Activated CD8-positive, alpha-beta memory T cell treated with anti-CD3 and anti-CD28 coated beads, Interleukin-2, amount 50 U/mL, for 48 hours (primary cell): ENCODE measurements at regions not wholly inside any gene's neighbourhood (a gene's known extent, or its start where the extent isn't known, plus 50 kb on each side); places are given as distances from the start of the nearest gene placed in this dataset.

Experiments
- DNase-seq: peaks from one replicate; pipeline ENCODE4 v3.0.0-alpha.2; 2020

DNA sequence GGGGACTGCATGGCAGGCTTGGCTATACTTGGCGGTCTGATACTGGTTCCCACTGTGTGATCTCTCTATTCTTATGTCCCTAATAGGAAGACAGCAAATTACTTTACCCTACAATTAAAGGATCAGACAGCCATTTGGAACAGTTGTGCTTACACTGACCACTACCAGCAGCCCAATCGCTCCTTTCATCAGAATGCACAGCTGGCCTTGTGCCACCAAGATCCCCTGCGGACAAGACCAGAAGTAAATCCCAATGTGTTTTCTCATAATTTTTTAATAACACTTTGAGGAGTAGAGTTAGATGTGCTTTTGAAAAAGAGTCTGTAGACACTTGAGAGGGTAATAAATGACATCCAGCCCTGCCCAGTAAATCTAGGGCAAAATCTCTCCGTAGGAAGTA lies 297.2 kb upstream of the ZNF32 start:
- DNase-seq = no peak

DNA sequence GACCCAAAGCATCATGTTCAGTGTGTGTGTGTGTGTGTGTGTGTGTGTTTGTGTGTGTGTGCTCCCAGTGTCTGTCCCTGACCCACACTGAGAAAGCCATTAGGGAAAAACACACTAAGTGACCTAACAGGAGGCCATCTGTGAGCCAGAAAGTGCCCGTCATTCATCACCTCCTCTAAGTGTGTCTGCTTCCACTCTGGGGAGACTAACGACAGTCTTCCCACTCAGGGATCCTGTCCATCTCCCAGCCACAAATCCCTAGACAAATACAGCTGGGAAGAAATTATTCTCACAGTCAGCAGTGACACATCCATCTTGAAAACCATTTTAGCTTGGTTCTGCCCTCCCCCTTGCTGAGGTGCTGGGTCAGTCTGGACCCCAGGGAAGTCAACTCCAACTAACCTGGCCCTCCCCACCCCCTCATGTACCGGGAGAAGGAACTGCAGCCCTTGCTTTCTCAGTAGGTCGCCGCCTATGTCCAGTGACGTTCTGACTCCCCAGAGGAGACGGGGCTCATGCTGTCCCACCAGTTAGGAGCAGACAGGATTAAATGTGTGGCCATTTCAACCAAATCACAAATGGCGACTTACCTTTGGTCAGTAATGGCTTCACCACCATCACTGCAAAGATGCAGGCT lies 296.5 kb upstream of the ZNF32 start:
- DNase-seq = peak; percentile 13

DNA sequence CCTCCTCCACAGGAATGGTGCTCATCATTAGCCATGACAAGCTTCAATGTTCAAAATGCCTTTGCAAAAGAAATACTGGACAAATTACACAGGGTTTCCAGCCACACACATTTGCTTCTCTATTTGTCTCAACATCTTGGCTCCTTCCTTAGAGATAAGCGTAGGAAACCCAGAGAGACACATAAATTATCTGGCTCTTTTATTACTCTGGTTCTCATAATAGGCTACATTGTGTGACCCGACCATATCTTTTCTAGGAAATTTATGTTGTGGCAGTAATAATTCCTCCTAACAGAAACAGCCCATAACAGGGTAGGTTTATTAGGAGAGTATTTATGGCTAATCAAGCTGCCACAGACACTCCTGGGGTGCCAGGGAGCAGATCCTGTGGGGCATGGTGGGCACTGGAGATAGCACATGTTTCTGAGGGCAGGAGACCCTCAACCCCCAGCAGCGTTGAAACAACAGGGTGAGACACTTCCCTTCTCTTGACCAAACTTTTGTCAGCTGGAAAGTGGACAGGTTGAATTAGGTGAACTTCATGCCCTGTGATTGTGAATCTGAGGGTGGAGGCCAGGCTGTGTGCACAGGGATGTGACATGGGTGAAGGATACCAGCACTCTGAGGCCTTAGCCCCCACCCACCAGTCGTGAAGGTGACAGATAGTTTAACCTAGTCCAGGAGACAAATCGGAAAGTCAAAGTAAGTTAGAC lies 295.9 kb upstream of the ZNF32 start:
- peak; percentile 12 for DNase-seq

DNA sequence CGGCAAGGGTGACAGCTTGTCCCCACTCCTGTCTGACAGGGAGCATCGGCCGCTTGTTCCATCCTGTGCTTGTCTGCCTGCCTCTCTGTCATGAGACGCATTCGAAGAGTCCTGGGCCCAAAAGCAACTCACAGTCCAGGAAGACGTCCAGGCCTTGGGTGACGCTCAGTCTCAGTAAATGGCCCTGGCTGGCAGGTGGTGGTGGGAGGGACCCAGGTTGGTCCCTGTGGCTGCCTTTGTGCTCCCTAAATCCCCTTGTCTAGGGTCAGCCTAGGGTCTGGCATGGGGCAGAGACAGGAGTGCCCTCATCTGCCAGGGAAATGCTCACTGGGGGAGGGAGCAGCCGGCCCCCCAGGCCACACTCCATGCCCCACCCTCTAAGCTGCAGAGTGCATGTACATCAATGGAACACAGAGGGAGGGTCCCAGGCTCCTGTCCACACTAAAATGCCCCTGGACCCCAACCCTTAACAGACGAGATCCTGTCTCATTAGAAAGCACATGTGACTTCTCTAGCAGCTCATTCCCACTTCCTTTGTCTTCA lies 295.2 kb upstream of the ZNF32 start:
- DNase-seq = peak; percentile 29

DNA sequence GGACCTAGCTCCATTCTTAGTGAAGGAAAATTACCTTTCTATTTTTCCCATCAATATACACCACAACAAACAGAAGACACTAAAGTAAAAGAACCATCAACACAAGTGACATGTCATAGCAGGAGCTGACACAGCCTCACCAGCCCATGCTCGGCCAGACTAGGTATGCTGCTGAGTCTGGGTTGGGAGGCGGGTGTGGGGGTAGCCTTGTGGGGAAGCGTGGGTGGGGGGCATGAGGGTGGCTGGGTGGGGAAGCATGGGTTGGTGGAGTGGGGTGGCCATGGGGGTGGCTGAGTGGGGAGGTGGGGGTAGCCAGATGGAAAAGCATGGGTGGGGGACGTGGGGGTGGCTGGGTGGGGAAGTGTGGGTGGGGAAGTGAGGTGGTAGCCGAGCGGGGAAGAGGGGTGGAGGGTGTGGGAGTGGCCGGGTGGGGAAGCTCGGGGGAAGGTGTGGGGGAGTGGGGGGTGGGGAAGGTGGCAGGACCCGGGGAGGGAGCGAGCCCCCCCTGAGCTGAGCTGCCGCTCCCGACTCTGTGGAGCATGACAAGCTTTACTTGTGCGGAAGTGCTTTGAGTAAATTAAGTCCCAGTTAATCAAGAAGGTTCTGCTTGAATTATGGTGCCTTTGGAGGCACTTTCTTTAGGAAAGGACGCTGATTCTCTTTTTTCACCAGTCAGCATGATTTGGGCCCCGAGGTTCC lies 294.6 kb upstream of the ZNF32 start:
- DNase-seq = peak; percentile 40

DNA sequence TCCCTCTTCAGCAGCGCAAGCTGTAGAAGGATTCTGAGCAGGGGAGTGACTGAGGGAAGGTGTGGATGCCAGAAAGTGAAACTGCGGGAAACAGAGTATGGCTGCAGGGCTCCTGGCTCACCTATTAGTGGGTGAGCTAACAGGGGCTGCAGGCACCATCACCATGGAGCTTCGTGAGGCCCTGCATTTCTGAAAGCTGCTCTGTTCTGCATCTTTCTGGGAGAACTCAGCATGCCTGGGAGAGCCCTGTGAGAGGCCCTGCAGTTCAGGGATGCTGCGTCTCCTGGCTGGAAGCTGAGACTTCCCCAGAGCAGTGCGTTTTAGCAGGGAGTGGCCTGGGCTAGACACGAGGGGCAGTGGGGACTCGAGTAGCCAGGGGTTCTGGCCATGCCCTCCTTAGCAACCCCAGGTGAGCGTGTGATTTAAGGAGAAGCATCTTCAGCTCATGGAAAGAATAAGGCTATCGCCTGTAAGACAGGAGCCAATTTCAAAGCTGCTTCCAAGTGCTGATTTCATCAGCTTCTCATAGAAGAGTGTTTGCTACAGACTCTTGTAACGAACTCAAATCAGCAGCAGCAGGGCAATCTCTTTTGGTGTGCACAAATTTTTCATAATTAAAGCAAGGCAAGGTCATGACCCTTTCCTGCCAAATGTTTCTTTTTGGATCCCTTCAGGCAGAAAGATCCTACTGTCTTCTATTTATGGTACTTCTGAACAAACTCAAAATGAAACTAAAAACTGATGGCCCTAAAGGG lies 293.6 kb upstream of the ZNF32 start:
- DNase-seq = peak; percentile 29

DNA sequence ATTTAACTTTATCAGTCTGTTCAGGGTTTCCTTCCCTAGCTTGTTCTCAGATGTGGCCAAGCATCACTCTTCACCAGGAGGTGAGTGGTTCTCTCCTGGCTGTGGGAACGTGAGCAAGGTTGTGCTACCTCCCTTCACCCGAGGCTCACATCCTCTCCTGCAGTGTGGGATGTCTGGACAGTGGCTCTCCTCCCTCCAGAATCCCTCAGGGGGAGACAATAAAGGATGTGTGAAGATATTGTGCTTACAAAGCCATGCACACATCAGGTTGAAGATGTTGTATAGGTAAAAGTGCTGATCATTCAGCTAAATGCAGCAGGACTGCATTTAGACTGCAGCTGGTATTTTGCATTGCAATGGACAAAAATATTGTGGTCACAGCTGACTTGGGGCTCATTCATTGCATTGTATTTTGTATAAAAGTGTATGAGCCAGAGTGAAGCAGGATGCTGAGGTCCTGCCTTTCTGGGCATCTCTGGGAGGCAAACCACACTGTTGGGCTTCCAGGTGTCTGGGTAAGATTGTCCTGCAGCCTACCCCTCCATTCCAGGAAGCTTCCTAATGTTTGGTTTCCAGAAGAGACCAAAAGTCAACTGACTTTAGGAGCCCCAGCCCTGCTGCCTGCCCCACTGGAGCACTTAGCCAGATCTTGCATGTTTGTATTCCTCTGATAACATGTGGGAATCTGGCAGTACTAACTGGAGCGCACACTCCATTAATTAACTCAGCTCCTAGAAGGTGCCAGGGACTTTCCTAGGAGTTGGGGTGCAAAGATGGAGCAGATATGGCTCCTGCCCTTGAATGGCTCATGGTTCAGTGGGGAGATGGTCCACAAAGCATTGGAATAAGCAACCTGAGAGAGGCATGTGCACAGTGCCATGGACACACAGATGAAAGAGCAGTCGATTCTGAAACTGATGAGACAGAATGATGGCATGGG lies 292.5 kb upstream of the ZNF32 start:
- peak; percentile 15 for DNase-seq

DNA sequence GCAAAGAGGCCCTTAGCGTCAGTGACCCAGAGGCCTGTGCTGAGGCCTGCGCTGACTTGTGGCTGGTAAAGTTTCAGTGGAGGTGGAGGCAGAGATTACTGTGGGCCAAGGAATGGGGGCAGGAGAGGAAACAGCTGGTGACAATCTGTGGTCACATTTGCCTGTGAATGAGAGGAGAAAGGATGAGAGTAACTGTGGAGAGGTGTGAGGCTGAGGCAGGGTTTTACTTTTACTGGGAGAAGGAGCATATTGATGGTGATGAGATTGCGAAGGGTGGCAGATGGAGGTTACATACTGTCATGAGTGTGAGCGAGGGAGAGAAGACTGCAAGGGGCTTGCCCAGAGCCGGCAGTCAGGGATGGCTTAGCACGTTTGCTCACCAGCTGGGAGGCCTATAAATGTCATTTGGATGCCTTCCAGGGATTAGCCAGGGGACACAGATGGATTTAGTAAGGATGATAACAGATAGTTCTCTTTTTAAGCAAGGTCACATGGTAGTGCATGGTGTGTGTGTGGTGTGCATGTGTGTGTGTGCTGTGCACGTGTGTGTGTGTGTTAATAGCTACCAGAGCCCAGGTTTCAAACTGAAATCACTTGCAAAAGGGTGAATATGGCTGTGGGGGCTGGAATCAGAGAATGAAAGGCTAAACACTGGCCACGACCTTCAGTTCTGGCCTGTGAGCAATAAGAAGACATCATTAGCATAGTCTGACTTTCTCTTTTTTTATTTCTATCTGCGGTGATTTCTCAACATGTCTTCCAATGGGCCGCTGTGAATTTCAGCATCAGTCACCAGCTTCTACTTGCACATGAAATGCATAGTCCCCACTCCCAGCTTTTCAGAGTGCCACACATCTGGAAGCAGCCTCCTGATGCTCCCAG lies 291.5 kb upstream of the ZNF32 start:
- peak; percentile 22 for DNase-seq

DNA sequence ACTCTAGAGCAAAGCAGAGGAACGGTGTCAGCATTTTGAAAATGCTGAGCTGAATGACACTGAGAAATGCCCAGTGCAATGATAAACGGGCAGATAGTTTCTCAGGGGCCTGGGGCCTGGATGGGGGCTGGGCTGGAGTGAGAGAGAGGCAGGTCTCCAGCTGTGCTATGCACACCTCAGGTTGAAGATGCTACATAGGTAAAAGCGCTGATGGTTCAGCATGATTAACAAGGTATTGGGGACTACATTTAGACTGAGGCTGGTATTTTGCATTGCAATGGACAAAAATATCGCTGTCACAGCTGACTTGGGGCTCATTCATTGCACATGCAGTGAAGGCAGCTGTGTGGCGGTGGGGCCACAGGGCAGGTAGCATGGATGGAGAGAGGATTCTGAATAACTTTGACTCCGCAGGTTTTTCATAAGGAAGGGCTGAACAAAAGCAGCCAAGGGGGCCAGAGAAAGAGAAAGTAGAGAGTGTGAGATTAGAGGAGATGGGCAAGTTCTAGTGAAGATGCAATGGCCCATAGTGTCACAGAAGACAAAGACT lies 290.8 kb upstream of the ZNF32 start:
- DNase-seq = no peak

DNA sequence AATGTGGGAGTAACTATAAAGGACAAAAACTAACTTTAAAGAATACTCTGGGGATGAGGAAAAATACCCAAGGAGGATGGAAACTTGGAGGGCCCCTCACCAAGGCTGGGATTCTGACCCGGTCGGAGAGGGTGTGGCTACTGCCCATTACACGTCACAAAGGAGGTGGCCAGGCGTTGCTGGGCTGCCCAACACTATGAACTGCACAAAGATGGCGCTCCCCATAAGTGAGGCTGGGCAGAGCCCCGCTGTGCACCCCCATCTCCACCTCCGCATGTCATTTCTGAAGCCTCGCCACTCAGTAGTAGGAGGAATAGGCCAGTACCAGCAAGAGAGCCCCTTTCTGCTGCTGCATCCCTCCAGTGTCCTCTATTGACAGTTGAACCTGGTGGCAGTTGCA lies 290.1 kb upstream of the ZNF32 start:
- DNase-seq = no peak

DNA sequence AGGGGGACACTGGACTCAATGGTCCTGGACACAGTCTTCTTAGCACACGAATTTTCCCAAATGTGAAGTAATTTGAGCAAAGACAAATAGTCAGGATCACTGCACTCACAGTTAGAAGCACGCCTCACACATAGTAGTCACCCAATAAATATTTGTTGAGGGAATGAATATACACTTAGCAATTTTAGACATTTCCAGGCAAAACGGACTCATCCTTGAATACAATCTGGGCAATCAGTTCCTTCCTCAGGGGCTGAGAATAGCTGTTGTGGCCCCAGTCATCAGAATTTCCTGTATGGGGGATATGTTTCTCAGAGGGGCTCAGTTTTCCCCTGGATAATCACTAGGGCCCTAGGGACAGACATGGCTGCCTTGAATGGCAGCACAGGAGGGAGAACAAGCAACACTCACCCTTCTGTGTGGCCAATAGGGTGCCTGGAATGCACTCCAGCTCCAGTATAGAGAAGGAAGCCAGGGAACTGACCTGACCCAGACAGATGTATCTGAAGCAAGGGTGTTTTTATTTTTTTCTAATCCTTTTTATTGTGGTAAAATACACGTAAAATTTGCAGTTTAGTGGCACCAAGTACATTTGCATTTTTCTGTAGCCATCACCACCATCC lies 282.7 kb upstream of the ZNF32 start:
- no peak for DNase-seq

DNA sequence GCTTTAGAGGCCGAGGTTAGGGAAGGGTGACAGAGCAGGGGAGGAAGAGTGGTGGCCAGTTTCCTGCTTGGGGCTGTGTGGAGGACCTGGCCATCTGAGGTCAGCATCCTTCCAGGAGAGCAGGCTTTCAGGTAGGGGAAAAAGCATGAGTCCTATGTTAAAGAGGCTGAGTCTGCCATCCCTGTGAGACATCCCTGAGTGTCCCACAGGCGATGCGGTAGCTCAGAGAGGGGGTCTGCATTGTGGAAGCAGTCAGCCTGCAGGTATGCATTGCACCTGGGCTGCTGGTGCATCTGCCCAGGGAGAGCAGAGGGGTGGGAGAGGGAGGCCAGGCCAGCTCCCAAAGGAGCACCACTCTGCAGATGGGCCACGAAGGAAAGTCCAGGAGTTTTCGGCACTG lies 282.1 kb upstream of the ZNF32 start:
- DNase-seq = no peak

DNA sequence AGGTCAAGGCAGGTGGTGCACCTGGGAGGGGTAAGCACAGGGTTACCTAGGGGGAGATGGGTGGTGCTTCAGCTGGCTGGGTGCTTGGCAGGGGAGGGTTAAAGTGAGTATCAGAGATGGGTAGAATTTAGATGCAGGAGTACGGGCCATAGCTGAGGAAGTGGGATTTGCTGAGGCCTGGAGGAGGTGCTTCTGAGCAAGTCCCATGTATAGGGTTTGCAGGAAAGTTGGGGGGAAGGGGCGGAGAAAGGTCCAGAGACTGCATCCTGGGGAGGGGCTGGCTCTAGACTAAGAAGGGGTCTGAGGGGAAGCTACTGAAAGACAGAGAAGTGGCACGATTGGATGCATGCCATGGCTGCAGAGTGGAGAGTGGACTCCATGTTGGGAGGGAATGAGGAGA lies 281.6 kb upstream of the ZNF32 start:
- no peak for DNase-seq

DNA sequence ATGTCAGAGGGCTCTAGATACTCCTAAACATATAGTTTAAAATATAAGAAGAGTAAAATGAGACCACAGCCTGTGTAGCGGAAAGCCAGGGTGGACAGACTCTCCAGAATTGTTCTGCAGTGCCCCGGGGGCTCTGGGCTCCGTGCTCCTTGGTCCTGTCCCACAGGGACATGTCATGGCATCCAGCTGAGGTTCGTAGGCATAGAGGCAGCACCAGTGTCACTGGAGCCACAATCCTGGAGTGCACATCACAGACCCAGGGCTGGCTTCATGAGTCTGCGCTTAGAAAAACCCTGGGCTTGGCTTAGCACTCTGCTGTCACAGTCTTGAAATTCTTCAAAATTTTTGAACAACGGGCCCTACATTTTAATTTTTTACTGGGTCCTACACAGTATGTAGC lies 280.4 kb upstream of the ZNF32 start:
- no peak for DNase-seq

DNA sequence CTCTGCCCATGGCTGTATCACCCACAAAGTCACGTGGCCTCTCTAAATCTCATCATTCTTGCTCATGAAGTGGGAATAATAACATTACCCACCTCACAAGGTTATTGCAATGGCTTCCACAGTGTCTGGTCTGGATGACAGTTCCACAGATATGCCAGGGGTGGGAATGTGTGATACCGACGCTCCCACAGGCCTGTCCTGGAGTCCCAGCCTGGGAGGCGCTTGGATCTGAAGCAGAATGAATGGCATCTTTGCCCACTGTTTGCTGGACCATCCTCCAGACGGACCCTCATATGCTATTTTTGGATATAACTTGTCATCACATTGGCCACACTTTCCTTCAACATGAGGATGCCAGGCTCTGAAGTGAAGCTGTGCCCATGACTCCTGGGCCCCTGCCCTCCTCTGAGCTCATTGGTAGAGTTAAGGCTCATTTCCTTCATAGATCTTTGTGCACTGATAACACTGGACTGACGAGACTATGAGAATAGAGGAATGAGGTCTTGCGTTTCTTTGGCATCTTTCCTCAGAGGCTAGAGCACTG lies 279.8 kb upstream of the ZNF32 start:
- DNase-seq = no peak

DNA sequence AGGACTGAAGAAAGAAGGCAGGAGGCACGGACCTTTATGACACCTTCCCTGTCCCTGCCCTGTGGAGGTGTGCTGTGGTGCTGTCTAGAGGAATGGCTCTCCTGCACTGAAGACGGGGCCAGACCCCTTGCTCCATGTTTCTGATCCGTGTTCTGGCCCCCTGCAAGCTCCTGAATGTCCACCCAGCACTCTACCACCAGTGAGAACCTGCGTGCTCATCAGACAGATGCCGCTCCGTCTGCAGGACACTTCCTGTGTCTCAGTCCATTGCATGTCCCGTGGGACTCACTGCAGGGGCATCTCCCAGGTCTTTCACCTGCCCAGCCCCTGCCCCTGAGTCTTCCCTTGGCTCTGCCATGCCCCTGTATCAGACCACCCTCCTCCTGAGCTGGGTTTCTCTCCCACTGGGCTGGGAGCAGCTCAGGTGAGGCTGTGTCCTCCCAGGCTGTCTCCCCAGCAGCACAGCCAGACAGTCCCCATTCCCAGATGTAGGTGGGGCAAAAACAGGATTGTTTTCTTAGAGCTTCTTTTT lies 278.3 kb upstream of the ZNF32 start:
- DNase-seq = no peak

DNA sequence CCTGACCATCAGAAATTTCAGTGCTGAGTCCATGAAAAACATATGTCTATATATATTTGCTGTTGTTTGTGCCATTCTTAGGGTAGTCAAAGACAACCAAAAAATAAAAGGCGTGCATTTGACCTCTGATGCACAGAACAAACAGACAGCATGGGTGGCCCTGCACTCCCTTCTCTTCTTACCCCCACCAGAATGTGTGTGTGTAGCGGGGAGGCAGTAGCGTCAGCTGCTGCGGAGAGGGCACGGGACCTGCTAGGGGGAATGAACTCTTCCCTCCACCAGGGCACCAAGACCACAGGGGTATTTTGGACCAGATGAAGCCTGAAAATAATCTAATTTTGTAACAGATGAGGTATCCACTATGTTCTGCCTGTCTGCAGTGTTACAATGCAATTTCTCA lies 277.7 kb upstream of the ZNF32 start:
- DNase-seq = no peak

DNA sequence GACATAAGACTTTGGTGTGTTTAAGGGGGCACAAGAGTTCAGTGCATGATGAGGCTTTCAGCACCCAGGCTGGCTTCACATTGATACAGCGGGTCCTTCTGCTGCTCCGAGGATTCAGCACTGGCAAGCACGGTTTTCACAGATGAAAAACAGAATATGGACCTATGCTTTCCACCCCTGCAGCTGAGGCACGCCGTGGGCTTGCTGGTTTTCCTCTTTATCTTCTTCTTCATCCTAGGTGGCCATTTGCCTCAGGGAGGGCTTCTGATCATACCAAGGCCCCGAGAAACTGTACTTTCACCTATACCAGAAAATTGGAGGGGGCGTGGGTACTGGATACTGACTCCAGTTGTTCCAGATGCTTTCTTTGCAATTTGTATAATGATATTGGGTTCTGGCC lies 277.1 kb upstream of the ZNF32 start:
- no peak for DNase-seq

DNA sequence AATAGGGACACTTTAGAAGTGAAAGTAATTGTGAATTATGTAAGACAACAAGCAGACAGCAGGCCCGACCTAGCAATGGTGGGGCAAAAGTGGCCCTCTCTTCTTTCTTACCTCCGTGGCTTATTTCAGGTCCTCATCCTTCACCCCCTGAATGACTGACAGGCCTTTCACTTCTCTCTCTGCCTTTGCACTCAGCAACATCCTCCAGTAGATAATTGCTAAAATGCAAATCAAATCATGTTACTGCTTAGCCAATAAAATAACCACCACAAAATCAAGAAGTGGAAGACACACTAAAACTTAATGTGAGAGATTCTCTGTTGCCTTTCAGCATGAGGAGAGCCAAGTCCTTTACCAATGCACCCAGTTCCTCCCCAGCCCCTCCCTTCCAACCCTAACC lies 274.6 kb upstream of the ZNF32 start:
- DNase-seq = no peak
